ENCODE measurements at regions not wholly inside any gene's neighbourhood (a gene's known extent, or its start where the extent isn't known, plus 50 kb on each side); places are given as distances from the start of the nearest gene placed in this dataset.

DNA sequence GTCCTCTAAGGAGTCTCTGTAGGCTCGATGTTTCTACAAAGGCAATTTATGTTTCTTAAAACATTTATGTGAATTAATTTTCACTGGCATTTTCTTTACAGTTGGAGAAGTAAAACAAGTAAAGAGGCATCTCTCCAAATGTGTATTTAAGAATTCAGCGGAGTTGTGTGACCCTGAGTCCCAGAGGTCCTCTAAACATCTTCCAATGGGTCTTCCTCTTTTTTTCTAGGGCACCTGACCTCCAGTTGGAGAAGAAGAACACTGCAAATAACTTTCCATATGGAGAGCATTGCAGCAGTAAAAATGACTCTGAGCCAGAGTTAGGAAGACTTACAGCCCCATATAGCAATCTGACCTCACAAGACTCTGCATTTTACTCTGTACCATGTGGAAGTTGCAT lies 480.5 kb upstream of the RAG2 start:
- no peak for DNase-seq (ENCODE audit: low read depth in 2 of 2)

DNA sequence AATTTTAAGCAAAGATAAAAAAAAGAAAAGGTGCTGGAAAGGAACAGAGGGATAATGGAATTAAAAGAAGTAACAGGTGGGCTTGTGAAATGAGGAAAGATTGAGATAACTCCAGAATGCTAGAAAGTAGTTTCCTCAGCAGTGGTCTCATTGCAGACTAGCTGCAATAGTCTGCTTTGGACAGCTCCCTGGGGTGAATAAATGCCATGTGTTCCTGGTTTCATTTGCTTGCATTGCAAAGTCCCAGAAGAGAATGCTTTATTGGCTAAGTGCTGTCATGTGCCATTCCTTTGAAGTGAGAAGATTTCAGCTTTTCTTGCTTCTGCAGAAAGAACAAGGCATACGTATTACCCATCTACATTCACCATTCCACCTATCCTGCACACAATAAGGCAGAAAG lies 478.8 kb upstream of the RAG2 start:
- no peak for DNase-seq (ENCODE audit: low read depth in 2 of 2)

DNA sequence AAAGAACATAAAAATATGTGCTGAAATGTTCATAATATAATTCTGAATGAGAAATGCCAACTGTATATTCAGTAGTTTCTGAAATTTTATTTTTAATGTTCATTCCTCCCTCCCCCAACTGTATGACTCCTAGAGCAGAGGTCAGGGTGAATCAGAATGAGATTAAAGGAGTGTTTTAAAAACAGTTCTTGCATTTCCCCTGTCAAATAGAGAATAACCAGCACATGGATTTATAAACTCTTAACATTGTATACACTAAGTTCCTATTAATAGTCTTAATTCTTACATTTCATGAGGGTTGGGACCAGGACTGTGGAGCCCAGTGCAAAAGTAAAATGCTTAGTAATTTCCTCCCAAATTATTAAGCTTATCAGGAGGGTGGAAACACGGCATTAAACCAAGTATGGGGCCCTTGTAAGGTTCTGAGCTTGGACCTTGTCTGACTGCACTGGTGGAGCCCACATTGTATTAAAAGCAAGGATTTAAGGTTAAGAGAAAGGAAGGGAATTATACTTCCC lies 474.6 kb upstream of the RAG2 start:
- DNase-seq (ENCODE audit: low read depth in 2 of 2), result no peak

DNA sequence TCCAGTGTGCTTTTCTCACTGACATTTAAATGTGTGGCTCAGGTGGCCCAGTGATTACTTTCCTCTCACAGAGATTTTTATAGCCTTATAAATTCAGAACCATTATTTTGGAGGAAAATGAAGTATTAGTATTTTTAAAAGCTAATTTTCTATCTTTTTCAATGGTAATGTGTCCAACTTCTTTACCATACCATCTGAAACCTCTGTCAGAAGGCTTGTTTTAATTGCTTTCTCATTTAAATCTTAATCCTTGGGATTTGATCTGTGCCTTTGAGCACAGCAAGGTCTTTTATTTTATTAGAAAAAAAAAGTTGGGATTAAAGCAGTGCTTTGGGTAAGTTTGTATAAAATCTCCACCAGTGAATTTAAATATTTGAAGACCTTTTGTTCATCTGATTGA lies 452.3 kb upstream of the RAG2 start:
- DNase-seq (ENCODE audit: low read depth in 2 of 2), result no peak

DNA sequence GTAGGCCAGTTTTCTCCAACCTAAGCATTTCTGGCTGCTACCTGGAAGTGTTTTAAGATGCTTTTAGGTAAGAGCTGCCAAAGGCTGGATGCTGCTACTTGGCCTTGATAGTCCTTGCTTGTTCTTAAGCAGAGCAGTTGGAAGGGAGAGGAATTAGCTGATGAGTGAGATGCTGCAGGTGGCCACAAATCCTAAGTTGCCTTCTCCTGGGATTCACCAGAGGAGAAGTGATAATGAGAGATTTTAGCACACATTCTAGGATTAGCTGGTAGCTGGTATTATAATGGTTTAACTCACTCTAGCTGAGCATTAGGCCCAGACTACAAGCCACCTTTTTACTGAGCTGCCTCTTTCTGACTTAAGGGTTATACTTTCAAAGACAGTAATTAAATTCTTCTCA lies 442.9 kb upstream of the RAG2 start:
- DNase-seq (ENCODE audit: low read depth in 2 of 2), result no peak

DNA sequence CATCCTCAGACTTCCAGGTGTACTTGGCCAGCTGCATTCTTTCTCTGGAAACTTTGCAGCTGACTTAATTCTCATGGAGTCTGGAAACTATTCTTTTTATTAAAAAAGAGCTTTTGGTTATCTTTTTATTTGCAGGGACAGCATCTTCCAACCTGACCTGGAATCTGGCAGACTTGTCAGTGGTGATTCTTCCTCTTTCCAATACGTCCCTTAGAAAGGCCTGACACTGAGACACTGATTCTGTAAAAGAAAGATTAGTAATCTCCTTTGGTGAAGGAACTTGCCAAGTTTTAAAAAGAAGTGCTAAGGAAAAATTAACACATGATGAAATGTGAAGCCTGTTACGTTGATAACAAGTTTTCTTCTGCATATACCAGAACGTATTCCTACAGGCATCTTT lies 440.9 kb upstream of the RAG2 start:
- no peak for DNase-seq (ENCODE audit: low read depth in 2 of 2)

DNA sequence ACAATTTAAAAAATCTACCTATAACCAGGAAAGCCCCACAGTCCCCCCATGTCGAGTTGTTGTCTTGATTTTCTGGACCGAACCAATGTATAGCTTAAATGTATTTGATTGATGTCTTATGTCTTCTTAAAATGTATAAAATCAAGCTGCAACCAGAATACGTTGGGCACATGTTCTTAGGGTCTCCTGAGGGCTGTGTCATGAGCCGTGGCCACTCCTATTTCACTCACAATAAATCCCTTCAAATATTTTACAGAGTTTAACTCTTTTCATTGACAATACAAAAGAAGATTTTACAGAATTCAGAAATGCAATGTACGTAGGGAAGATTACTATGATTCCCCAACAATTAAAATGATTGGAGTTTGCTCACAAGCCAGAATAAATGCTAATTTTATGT lies 428.7 kb upstream of the RAG2 start:
- no peak for DNase-seq (ENCODE audit: low read depth in 2 of 2)

DNA sequence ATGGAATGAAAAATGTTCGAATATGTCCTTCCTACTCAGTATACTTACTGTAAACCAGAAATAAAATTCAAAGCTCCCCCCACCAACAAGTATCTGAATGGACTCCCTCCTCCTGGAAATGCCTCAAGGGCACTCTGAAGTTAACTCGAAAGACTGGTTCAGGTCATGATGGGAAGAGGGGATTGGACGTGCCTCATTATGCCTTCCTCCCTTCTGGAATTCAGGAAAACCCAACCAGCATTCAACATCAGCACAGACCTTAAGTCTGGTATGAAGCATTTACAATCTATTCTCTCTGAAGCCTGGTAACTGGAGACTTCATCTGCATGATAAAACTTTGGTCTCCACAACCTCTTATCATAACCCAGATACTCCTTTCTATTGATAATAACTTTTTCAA lies 428.3 kb upstream of the RAG2 start:
- DNase-seq (ENCODE audit: low read depth in 2 of 2), result no peak

DNA sequence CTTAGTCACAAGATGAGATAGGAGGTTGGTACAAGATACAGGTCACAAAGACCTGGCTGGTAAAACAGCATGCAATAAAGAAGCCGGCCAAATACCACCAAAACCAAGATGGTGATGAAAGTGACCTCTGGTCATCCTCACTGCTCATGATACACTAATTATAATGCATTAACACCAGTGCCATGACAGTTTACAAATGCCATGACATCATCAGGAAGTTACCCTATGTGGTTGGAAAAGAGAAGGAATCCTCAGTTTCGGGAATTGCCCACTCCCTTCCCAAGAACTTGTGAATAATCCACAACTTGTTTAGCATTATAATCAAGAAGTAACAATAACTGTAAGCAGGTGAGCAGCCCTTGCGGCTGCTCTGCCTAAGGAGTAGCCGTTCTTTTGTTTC lies 408.5 kb upstream of the RAG2 start:
- DNase-seq (ENCODE audit: low read depth in 2 of 2), result no peak

DNA sequence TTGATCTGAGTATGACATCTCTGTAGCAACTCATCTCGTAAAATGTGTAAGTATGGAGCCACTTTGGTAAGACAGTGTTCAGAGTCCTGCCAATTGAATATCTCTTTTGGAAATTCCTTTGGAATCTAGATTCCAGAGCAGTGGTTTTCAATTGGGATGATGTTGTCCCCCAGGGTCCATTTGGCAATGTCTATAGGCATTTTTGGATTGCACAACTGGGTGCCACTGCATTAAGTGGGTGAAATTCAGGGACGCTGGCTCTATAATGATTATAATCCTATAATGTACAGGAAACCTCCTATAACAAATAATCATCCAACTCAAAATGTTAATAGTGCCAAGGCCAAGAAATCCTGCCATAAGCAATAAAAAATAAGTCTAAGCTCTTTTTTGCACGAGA lies 404.8 kb upstream of the RAG2 start:
- no peak for DNase-seq (ENCODE audit: low read depth in 2 of 2)

DNA sequence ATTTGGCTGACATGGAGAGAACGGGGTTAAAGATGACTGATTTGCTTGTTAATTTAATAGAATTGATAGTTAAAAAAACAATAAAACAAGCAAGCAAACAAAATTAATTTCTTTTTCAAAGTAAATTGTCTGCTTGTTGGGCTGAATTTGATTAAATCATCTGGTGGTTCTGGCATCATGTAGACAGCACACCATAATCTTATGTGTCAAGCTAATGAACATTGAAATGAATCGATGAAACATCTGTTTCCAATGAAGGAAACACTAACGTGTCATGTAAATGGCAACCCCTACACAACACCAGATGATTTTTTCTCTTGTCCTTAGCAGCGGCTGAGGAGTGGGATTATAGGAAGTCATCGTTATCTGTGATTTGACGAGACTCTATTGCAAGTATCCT lies 399.6 kb upstream of the RAG2 start:
- DNase-seq (ENCODE audit: low read depth in 2 of 2), result no peak

DNA sequence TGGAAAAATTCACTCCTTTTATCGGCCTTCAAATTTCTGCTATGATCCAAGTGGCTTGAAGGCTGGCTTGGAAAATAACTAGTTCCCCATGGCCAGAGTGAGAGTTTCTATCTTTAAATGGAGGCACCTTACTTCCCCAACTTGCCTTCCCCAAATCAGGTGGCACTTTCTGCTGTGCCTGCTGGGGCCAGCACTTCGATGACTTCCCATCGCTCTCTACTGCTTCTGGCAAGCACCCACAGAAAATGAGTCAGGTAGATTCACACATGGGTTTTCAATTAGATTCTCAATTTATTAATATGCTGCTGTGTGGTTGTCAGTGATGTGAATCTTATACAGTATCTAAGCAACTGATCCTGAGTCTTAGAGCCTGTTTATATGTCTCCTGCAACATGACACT lies 398.8 kb upstream of the RAG2 start:
- no peak for DNase-seq (ENCODE audit: low read depth in 2 of 2)

DNA sequence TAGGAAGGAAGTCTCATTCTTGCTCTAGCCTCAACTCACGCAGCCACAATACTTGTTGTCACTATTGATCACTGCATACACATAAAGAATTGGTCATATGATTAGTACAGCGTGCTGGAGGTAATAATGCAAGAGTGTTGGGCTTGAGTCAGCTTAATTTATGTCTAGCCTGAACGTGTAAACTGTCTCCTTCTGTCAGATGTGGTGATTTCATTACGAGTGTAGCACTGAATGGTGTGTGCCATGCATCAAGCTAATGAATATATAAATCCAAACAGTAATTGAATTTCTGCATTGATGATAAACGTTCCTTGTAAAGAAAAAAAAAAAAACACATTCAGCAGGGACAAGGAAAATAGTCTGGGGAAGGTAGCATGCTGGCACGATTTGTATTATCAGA lies 396.2 kb upstream of the RAG2 start:
- DNase-seq (ENCODE audit: low read depth in 2 of 2), result no peak

DNA sequence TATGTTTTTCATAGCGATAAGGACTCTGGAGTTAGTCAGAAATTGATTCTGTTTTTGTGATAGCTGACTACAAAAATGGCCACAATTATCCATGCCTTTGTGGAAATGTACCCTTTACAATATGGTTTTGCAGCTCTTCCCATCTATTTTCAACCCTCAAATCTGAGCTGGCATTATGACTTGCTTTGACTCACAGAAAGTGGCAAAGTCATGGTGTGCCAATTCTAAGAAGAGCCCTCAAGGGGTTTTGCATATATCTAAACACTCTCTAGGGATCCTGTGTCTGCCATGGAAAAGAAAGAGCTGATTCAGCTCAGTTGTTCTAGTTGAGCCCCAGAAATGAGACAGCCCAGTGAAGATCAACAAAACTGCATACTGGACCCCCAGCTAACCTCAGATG lies 390.5 kb upstream of the RAG2 start:
- DNase-seq (ENCODE audit: low read depth in 2 of 2), result no peak

DNA sequence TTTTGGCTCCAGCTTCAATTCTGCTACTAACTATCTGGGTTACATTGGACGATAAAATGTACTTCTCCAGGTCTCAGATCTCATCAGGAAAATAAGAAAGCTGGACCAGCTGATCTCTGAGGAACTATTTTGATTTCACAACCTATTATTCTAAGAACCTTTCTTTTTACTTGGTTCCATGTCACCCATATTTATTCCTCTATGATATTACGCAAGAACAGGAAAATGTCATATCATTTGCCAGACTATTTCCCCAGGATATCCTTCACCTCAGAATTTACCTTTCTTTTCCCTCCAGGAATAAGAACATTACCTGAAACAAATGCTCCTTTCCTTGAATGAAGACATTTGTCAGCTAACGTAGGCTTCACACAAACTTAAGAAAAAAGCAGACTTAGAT lies 387.5 kb upstream of the RAG2 start:
- DNase-seq (ENCODE audit: low read depth in 2 of 2), result no peak

DNA sequence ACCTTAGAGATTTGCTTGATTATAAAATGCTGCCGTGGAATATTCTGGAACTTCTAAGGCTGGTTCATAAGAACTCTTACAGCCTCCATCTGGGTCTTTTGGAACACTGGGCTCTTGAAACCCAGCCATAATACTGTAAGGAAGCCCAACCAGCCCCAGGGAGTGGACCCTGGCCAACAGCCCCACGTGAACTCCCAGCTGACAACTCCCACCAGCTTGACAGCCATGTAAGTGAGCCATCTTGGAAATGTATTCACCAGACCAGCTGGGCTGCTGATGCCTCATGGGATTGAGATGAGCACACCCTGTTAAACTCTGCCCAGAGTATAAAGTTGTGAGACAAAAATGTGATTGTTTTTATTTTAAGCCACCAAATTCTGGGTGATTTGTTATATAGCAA lies 378.7 kb upstream of the RAG2 start:
- DNase-seq (ENCODE audit: low read depth in 2 of 2), result no peak

DNA sequence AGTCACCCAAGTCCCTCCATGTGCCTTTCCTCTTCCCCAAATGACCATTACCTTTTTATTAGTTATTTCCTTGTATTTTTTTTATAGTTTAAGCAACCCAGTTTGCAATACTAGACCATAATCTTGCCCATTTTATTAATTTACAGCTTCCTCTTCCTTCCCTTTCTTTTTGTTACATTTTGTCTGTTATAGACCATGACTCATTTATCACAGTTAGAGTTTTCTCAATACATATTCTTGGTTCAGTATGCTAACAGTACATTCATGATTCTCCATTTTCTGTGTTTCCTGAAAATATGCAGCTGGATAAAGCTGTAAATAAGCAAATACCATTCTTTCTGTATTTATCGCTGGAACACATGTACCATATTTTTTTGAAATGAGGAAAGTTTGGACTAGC lies 376.7 kb upstream of the RAG2 start:
- DNase-seq (ENCODE audit: low read depth in 2 of 2), result no peak

DNA sequence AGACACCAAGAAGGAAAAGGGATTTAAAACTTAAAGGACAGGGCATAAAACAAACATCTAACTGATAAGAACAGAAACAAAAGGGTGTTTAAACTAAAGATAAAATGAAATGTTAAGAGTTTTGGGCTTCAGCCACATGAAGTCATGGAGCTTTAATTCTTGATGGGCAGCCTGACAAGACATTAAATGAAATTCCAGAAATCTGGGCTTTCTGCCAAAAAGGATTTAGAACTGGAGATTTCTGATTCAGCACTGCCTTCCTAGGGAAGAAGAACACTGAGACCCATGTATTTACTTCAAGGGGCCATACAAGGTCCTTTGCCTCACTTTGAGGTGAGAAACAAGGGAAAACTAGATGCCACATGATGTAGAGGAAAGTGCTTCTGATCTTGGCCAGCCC lies 355.9 kb upstream of the RAG2 start:
- DNase-seq (ENCODE audit: low read depth in 2 of 2), result no peak

DNA sequence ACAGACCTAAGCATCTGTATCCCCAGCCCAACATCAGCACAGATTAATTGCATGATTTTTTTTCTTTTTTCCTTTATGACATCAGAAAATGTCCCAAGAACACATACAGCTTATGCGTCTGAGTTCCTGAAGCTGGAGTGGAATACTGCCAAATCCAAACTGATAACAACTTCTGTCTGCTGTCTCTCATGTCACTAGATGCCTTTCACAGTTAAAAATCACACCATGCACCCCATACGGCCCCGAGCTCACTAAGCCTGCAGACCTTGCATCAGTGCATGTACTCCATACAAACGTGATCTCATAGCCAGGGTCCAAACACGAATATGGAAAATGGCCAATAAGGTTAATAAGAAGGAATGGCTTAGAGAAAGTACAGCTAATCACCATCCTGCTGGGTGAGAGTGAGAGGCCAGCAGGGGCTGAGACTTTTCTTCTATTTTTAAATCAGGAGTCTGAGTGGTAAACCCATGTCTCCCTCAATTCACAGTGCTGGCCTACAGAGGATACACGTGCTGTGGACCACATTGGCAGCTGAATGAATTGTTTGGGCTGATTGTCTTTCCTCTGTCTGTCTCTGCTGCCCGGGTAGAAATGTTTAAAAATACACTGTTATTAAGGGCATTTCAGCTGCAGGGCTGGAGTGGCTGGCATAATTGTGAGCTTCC lies 350.6 kb upstream of the RAG2 start:
- no peak for DNase-seq (ENCODE audit: low read depth in 2 of 2)

DNA sequence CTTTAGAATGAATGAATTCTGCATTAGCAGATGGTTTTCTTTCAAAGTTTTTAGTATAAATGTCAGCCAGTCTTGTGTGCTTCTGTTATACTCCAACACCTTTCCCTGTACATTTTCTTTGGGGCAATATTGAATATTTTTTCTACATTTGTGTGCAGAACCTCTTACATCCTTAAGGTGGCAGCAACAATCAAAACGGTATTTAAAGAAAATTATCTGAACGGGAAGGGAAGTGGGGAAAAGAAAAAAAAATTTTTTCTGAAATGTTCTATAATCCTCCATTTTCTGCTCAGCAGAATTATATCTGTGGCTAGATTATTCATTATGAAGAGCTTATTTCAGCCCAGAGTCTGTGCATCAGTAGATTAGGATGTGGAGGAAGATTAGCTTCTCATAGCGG lies 347.3 kb upstream of the RAG2 start:
- no peak for DNase-seq (ENCODE audit: low read depth in 2 of 2)

DNA sequence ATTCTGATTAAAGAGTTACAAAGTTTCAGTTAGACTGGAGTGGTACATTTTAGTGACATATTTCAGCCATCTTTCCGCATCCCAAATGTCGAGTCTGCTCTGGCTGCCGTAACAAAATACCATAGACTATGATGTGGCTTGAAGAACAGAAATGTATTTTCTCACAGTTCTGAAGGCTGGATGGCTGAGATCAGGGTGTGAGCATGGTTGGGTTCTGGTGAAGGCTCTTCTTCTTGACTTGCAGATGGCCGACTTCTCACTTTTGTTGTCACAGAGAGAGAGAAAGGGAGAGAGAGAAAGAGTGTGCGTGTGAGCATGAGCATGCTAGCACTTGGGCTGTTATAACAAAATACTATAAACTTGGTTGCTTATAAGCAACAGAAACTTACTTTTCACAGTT lies 335.4 kb upstream of the RAG2 start:
- no peak for DNase-seq (ENCODE audit: low read depth in 2 of 2)

DNA sequence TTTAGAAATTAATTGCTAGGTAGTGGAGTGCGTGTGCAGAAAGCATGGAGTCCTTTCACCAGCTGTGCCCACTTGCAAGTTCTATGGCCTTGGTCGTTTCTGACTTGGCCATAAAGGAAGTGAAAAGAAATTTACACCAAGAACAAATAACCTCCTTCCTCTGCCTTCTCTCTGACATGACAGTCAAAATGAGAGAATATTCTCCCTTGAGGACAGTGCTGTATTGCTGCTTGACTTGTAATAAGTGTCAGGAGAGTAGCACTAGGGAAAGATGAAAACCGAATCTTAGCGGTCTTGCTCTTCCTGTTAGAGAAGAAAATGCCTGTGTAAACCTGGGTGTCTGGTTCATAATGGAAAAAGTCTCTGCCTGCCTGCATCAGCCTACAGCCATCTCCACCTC lies 333.1 kb upstream of the RAG2 start:
- DNase-seq (ENCODE audit: low read depth in 2 of 2), result no peak

DNA sequence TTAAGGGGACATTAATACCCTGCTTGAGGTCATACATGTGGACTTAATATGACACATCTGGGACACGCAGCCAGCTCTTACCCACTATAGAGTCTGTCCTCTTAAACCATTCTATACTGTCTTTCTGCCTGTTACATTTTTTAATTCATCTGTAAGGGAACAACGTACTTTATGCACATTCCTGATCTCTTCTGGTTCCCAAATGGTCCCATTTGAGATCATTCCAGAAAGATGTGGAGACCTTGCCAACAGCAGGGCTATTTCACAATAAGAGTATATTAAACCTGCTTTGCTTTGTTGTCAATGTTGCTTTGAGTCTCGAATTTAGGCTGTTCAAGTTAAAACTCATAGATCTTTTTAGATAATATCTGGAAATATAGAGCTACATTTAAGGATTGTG lies 332.2 kb upstream of the RAG2 start:
- DNase-seq (ENCODE audit: low read depth in 2 of 2), result no peak

DNA sequence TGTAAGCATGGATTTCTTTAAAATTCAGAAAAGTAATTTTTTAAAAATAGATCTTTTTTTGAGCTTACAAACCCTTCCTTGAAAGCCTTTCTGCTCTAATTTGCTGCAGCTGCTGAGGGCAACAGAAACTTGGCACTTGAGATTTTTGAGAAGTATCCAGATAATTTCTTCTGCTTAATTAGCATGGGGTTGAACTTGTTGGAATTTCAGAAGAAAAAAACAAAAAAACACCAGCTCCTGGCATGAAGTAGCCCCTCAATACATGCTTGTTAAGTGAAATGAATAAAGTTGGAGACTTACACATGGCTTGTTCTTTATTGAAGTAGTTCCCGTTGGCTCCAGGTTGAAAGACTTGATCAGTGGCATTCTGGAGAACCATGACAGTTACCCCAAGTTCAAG lies 331.4 kb upstream of the RAG2 start:
- no peak for DNase-seq (ENCODE audit: low read depth in 2 of 2)

DNA sequence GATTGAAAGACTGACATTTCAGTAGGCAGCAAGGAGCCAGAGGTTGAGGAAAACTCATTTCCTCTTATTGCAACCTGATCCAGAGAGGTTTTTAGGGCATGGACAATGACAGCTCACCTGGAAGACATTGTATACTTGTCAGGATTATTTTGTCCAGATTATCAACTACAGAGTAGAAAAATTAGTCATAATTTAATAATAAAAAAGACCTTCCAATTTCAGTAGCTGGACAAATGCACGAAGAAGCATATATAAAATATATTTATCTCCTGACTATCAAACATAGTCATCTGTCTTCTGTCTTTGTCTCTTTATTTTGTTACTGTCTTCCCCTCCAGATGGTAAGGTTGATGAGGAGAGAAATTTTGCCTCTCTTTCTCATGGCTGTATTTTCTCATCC lies 330.6 kb upstream of the RAG2 start:
- DNase-seq (ENCODE audit: low read depth in 2 of 2), result no peak
